GM21723 (cell line): ENCODE measurements at regions not wholly inside any gene's neighbourhood (a gene's known extent, or its start where the extent isn't known, plus 50 kb on each side); places are given as distances from the start of the nearest gene placed in this dataset.
"Not testable (repeated sequence)": the region's sequence is repeated elsewhere in the genome, so short reads cannot be mapped to it uniquely, and the experiment has no call there.

Experiments used
- ATAC-seq: cut with Tn5 transposase; IDR thresholded peaks from one replicate; pipeline ENCODE4 v1.9.1; 2021; ENCODE audit warnings: mild to moderate bottlenecking, moderate library complexity; ENCODE audit not compliant: unreplicated experiment

- no peak for ATAC-seq
Measured at GRCh38 chr6:93703431-93703830, 284.1 kb upstream of the EPHA7 start.

GRCh38 chr6:93701526-93701925, 282.2 kb upstream of the EPHA7 start:
- ATAC-seq = no peak

GRCh38 chr6:93685494-93685893, 266.1 kb upstream of the EPHA7 start:
- no peak for ATAC-seq

GRCh38 chr6:93684339-93684738, 265.0 kb upstream of the EPHA7 start:
- no peak for ATAC-seq

- ATAC-seq = no peak
Measured at GRCh38 chr6:93679836-93680235, 260.5 kb upstream of the EPHA7 start.

- ATAC-seq = no peak
Measured at GRCh38 chr6:93678841-93679454, 259.6 kb upstream of the EPHA7 start.

- ATAC-seq = no peak
Measured at GRCh38 chr6:93677264-93677965, 258.1 kb upstream of the EPHA7 start.

- no peak for ATAC-seq
Measured at GRCh38 chr6:93676581-93676980, 257.2 kb upstream of the EPHA7 start.

- no peak for ATAC-seq
Measured at GRCh38 chr6:93675856-93676417, 256.6 kb upstream of the EPHA7 start.

GRCh38 chr6:93663111-93663510, 243.8 kb upstream of the EPHA7 start:
- ATAC-seq = no peak

GRCh38 chr6:93654548-93654947, 235.2 kb upstream of the EPHA7 start:
- ATAC-seq = no peak

- no peak for ATAC-seq
Measured at GRCh38 chr6:93644611-93645010, 225.3 kb upstream of the EPHA7 start.

- ATAC-seq = no peak
Measured at GRCh38 chr6:93639126-93639525, 219.8 kb upstream of the EPHA7 start.

- not testable (repeated sequence) for ATAC-seq
Measured at GRCh38 chr6:93636987-93637664, 217.8 kb upstream of the EPHA7 start.

GRCh38 chr6:93624408-93624807, 205.0 kb upstream of the EPHA7 start:
- ATAC-seq = no peak

GRCh38 chr6:93621442-93621841, 202.1 kb upstream of the EPHA7 start:
- ATAC-seq = no peak

GRCh38 chr6:93604951-93605350, 185.6 kb upstream of the EPHA7 start:
- no peak for ATAC-seq

- no peak for ATAC-seq
Measured at GRCh38 chr6:93592417-93592816, 173.1 kb upstream of the EPHA7 start.

GRCh38 chr6:93586306-93586705, 166.9 kb upstream of the EPHA7 start:
- ATAC-seq = no peak

- ATAC-seq = no peak
Measured at GRCh38 chr6:93584300-93584699, 164.9 kb upstream of the EPHA7 start.

GRCh38 chr6:93581371-93581770, 162.0 kb upstream of the EPHA7 start:
- no peak for ATAC-seq

- ATAC-seq = no peak
Measured at GRCh38 chr6:93580446-93580845, 161.1 kb upstream of the EPHA7 start.
